HG03432 (cell line): ENCODE measurements at regions not wholly inside any gene's neighbourhood (a gene's known extent, or its start where the extent isn't known, plus 50 kb on each side); places are given as distances from the start of the nearest gene placed in this dataset.
A peak's percentile ranks its signal among the peaks of the same experiment; 100 is the strongest.
"Not testable (repeated sequence)": the region's sequence is repeated elsewhere in the genome, so short reads cannot be mapped to it uniquely, and the experiment has no call there.

Source experiments
- ATAC-seq: cut with Tn5 transposase; IDR thresholded peaks from one replicate; pipeline ENCODE4 v1.9.1; 2021; ENCODE audit warnings: mild to moderate bottlenecking, moderate library complexity; ENCODE audit not compliant: unreplicated experiment

GRCh38 chr3:36063992-36064391 is 316.3 kb upstream of the STAC start:
- no peak for ATAC-seq

- ATAC-seq = no peak
Observed at GRCh38 chr3:36065321-36065720, 315.0 kb upstream of the STAC start.

DNA sequence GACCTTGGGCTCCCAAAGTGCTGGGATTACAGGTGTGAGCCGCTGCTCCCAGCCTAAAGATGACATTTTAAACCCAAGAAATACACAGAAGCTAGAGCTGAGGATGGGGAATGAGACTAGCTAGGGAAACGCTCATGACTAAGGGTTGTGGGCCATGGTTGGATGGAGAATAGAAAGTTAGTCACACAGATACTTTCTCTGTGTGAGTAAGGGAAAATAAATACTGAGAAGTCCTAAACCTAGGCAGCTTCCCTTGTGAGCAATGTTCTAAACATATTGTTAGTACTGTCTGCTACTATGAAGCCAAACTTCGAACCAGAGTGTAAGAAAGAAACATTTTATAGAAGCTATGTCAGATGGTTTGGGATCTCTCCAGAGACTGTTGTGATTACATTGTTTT is 304.8 kb upstream of the STAC start:
- no peak for ATAC-seq

- ATAC-seq = no peak
Observed at GRCh38 chr3:36077320-36077719, 303.0 kb upstream of the STAC start.

DNA sequence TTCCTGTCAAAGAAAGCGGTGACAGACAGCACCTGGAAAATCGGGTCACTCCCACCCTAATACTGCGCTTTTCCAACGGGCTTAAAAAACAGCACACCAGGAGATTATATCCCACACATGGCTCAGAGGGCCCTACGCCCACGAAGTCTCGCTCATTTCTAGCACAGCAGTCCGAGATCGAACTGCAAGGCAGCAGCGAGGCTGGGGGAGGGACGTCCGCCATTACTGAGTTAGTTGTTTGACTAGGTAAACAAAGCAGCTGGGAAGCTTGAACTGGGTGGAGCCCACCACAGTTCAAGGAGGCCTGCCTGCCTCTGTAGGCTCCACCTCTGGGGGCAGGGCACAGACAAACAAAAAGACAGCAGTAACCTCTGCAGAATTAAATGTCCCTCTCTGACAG is 297.3 kb upstream of the STAC start:
- ATAC-seq = not testable (repeated sequence)

GRCh38 chr3:36095238-36095637 is 285.1 kb upstream of the STAC start:
- peak; percentile 72 for ATAC-seq

DNA sequence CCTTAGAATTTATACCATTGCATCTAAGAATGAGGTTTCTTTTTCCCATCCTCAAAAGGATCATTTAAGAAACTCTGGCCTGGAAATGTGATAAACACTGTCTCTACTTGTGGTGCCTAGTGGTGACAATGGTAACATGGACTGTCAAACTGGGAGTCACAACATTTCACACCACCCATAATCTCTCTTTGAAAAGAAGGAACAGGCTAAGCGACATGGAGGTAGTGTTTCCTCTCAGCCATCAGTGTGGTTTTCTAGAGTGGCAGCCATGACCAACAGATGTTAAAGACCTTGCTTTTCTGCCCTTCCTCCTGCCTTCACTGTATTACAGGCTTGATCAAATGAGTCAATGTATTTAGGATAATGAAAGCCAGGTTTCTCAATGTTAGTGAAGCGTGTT is 283.1 kb upstream of the STAC start:
- ATAC-seq = no peak

DNA sequence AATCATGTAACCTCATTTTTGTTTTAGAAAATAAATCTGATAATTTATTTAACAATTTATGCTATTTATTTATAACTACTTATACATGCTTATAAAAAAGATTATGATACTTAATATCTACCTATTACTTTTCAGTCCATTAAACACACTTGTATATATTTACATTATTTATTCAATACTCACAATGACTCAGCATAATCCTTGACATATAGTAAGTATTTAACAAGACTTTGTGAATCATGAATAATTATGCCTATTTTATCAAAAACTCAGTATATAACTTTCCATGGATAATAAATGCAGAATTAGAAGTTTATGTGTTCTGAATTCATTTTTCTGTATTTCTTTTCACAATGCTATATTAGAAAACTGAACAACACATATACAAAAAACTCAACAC is 266.0 kb upstream of the STAC start:
- no peak for ATAC-seq

DNA sequence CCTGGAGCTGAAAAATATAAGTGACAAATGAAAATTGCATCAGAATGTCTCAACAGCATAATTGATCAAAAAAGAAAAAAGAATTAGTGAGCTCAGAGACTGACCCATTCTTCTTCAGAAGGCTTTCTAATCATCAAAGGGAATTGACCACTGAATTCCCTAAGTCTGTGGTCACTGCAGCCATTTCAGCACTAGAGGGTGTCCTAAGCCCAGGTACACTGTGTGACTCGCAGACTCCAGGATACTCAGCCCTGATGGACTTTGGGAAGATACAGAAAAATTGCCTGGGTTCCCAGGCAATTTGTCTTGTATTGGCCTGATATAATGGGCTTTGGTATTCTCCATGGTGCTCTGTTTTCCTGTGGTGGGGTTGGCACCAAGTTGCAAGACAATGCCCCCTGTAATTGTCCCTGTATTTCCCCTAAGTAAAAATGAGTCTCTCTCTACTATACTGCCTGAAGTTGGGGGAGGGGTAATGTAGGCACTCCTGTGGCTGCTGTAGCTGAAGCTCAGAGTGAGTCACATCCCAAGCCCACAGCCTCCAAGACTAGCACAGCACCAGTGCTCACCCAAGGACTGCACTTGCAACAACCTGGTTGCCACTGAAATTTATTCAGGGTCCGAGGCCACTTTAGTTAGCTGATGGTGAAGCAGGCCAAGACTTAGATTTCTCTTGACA is 256.0 kb upstream of the STAC start:
- ATAC-seq = no peak

GRCh38 chr3:36132214-36132613 is 248.1 kb upstream of the STAC start:
- ATAC-seq = no peak

- ATAC-seq = no peak
Observed at GRCh38 chr3:36135863-36136262, 244.4 kb upstream of the STAC start.

DNA sequence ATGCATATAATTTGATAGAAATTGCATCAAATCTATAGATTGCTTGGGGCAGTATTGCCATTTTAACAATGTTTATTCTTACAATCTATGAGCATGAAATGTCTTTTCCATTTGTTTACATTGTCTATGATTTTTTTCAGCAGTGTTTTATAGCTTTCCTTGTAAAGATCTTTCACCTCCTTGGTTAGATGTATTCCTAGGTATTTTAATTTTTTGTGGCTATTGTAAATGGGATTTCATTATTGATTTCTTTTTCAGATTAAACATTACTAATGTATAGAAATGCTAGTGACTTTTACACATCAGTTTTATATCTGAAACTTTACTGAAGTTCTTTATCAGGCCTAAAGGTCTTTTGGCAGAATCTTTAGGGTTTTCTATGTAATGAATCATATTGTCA is 237.6 kb upstream of the STAC start:
- no peak for ATAC-seq

- ATAC-seq = no peak
Observed at GRCh38 chr3:36146404-36146803, 233.9 kb upstream of the STAC start.

DNA sequence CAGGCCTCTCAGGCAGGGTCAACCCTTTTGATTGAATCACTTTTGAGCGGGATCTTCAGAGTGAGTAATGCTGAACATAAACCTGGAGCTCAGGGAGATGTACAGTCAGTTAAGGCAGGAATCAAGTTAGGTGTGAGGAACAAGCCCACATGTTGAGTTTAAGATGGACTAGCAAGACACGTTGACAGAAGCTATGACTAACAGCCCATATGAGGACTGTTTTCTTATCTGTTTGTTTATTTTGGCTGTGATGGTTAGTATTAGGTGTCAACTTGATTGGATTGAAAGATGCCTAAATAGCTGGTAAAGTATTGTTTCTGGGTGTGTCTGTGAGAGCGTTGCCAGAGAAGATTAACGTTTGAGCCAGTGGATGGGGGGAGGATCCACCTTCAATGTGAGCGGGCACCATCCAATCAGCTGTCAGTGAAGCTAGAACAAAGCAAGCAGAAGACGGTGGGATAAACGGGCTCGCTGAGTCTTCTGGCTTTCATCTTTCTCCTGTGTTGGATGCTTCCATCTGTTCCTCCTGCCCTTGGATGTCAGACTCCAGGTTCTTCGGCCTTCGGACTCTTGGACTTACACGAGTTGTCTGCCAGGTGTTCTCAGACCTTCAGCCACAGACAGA is 232.3 kb upstream of the STAC start:
- ATAC-seq = no peak

DNA sequence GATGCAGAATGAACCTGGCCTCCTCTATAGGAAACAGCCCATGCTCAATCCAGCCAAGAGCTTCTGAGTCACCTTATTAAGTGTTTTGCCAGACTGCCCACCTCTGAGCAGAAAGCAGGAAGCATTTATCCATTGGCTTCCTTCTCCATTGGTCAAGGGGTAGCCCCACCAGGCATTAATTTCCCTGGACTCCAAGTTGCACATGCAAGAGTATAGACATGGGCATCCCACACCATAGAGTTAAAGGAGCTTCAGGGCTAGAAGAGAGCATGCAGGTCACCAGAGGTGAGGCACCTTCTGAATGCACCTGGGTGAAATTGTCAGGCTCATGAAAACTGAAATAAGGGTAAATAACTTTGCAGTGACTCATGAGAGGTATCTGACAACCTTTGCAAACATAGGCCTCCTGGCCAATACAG is 230.8 kb upstream of the STAC start:
- ATAC-seq = no peak

GRCh38 chr3:36155515-36155914 is 224.8 kb upstream of the STAC start:
- no peak for ATAC-seq

DNA sequence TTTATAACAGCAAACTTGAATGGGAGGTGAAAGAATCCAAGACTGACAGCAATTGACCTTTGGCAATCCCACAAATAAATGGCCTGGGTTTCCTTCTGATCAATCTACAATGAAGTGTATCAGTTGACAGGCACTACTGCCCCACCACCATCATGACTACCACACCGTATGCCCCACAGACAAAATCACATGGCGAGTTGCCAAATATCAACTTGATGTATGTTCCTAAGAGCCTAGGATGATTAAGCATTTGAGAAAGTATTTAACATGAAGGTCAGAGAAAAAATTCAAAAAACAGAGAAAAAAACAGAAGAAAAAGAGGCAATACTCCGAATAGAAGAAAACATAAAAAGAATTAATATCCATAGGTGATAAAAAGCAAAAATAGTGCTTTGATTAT is 215.9 kb upstream of the STAC start:
- ATAC-seq = no peak

DNA sequence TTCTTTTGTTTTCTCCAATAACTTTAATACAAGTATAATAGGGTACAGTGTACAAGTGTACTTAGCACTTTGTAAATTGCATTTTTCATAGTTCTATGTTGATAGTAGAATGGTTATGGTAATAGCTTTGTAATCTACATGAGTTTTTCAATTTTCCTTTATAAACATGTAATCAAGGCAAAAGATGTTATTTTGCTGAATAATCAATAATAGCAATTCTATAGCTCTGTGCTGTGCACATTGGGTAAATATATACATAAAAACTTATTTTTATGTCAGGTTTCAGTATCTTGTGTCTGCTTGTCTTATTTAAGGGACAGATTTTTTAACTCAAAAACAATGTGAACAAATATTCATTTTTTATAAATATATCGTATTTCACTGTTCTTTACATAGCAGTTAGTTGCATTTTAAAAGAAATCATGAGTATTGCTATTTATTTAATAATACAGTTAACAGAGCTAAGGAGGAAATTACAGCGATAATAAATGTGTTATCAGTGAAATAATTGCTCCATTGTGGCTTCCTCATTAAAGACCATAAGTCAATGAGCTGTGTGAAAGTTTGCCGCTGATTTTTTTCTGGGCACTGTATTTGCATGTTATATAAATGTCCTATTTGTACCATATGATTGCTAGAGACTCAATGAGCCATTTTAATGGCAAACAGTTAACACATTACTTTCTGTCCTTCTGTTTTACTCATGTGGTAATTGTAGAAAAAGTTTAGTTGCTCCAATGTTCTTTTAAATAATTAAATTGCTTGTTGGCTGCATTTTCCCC is 214.6 kb upstream of the STAC start:
- no peak for ATAC-seq

- no peak for ATAC-seq
Observed at GRCh38 chr3:36166477-36166876, 213.8 kb upstream of the STAC start.

DNA sequence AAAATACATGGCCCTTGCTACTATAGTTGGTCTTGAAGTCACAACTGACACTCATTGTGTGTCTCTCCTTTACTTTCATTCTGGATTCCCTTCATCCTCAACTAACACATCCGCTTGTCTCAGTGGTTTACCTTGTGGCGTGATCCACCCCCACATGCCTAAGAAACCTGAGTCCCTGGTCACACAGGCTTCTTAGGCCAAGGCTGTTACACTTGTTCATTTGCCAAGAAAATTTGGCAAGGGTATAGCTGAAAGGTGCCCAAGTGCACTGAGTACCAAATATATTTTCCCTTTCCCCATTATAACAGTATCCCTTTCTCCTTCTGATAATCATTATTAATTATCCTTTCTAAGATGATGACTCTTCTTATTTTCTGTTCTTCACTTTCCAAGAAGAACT is 207.6 kb upstream of the STAC start:
- no peak for ATAC-seq

DNA sequence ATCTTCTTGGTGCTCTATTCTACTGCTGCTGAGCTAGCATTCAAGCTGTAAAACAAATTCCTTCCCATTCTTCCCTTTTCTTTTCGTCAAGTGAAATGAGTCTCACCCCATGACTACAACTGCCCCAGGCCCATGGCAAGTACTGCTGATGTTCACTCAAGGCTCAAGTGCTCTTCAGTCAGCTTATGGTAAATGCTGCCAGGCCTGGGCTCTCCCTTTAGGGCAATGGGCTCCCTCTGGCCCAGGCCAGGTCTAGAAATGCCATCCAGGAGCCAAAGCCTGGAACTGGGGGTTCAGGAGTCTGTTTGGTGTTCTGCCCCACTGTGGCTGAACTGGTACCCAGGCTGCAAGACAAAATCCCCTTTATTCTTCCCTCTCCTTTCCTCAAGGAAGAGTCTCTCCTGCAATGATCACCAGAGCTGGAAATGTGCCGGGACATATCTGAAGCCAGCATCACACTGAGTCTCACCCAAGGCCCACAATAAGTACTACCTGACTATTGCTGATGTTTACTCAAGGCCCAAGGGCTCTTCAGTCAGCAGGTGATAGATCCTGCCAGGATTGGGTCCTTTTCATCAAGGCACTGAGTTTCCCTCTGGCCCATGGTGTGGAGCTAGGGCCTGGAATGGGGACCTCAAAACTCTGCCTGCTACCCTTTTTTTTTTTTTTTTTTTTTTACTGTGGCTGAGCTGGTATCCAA is 205.0 kb upstream of the STAC start:
- no peak for ATAC-seq
